GM19463 (cell line): ENCODE measurements at regions not wholly inside any gene's neighbourhood (a gene's known extent, or its start where the extent isn't known, plus 50 kb on each side); places are given as distances from the start of the nearest gene placed in this dataset.
"Not testable (repeated sequence)": the region's sequence is repeated elsewhere in the genome, so short reads cannot be mapped to it uniquely, and the experiment has no call there.

Experiments used
- ATAC-seq: cut with Tn5 transposase; IDR thresholded peaks from one replicate; pipeline ENCODE4 v1.9.1; 2021; ENCODE audit warnings: mild to moderate bottlenecking, moderate library complexity; ENCODE audit not compliant: unreplicated experiment

DNA sequence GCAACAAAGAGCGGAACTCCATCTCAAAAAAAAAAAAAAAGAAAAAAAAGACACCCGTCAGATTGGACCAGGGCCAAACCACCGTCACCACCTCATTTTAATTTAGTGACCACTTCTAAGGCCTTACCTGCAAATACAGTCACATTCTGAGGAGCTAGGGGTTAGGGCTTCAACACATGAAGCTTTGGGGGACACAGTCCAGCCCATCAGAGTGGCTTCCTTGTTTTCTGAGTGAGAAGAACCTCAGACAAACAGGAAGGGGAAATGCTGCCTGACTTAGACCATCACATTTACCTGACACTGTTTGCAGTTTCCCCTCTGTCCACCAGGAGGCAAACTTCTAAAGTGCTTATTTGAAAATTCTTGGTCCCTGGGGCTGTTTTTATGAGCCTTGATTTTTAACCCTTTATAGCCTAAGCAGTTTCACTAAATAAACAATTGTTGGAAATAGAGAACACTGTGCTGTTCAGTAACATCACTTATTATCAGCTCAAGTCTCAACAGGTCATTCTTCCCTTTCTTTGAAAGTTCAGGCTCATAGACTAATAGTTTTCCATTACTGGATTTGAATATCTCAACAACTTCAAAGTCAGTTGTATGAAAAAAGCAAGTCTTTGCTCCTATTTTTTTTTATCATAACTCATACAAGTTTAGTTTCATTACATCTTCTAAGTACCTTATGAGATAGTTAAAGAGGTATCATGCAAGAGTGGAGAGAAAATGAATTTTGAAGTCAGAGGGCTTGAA lies 74.9 kb upstream of the WASF3 start:
- ATAC-seq, result peak; percentile 54

- no peak for ATAC-seq
Measured at GRCh38 chr13:26483546-26483945, 73.9 kb upstream of the WASF3 start.

DNA sequence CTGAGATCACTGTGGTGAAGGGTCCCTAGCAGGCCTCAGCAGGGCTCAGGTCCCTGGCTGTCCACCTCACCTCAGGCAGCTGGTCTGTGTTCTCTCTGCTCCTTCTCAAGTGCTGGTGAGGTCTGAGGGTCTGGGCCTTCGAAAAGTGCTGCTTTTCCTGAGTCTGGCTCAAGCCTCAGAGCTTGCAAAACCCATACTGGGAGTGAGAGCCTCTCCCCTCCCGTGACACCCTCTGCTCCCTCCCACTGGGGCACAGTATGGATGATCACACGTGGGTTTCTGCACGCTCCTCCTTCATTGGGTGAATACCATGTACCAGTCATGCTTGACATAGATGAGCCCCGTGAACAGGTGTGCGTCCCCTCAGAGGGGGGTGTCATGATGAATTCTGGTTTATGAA lies 73.3 kb upstream of the WASF3 start:
- no peak for ATAC-seq

DNA sequence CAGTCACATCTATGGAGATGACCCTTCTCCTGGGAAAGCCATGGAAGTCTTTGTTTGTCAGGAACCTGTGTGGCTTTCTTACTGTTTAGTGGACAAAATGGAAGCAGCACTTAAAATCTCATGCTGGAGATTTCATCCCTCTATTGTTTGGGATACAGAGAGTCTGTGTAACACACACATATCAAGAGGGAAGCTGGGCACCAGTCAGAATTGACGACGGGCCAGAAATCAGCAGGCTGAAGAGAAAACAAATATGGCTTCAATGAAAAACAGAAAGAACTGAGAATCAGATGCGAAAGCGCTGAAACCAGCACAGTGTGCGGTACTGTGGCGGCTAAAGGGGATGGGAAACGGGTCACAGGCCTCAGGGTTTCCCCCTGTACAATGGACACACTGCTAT lies 72.2 kb upstream of the WASF3 start:
- no peak for ATAC-seq

GRCh38 chr13:26485786-26486185 lies 71.7 kb upstream of the WASF3 start:
- ATAC-seq, result no peak

- ATAC-seq, result no peak
Measured at GRCh38 chr13:26486550-26486949, 70.9 kb upstream of the WASF3 start.

GRCh38 chr13:26487781-26488180 lies 69.7 kb upstream of the WASF3 start:
- no peak for ATAC-seq

DNA sequence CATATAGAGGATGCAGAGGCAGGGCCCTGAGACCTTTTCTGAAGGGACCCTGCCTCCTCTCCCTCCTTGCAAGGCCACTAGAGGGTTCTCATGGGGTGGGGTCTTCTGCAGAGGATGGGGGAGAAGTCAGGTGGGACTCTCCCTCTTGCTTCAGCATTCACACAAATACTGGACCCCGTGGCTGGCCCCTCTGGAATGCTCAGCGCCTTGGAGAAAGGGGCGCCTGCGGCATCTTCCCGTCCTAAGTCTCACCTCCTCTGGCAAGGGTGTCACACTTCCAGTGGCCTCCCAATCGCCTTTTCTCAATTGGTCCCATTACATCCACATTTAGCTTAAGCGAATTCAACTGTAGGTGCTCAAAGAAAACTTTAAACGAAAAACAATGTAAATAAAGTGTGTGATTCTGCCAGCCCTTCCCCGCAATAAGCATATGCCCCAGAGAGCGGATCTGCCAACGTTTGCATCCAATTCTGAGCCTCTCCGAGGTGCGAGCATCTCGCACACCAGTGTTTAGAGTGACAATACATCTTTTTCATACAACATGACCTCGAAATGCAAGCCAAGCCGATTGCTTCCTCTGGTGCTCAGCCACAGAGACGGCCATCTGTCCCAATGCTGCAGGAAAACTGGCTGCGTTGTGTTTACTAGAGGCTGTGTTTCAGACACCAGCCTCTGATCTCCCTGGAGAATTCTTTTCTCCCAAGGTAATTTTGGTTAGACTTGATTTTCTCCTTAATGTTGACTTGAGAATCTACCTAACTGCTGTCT lies 69.1 kb upstream of the WASF3 start:
- no peak for ATAC-seq

DNA sequence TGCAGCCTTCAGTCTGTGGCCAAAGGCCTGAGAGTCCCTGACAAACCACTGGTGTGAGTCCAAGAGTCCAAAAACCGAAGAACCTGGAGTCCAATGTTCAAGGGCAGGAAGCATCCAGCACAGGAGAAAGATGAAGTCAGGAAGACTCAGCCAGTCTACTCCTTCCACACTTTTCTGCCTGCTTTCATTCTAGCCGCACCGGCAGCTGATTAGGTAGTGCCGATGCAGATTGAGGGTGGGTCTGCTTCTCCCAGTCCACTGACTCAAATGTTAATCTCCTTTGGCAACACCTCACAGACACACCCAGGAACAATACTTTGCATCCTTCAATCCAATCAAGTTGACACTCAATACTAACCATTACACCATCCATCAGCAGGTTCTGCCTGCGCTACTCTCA lies 65.2 kb upstream of the WASF3 start:
- not testable (repeated sequence) for ATAC-seq

DNA sequence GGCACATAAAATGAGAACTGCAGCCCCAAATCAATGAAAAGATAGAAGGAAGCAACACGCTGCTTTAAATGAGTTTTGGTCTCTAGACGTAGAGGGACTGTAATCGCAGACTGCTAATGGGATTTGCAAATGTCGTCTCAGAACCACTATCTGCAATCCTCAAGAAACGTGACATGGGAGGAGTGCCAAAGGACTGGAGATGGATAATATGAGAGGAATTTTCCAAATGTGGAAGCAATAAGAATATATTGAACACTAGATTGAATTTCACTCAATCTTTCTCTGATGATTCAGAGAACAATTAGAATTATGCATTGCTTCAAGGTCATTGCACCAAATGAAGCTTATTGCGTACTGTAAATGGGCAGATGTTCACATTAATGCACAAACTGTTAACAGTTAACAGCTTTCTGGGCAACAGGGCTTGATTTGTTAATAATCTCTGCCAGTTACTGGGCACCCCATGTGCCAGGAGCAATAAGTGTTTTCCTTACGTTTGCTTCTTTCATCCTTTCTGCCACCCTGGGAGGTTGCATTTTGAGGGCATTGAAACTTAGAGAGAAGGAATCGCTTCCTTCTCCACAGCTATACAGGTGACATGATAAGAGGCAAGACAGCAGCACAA lies 62.8 kb upstream of the WASF3 start:
- ATAC-seq, result no peak

- ATAC-seq, result no peak
Measured at GRCh38 chr13:26495750-26496149, 61.7 kb upstream of the WASF3 start.

DNA sequence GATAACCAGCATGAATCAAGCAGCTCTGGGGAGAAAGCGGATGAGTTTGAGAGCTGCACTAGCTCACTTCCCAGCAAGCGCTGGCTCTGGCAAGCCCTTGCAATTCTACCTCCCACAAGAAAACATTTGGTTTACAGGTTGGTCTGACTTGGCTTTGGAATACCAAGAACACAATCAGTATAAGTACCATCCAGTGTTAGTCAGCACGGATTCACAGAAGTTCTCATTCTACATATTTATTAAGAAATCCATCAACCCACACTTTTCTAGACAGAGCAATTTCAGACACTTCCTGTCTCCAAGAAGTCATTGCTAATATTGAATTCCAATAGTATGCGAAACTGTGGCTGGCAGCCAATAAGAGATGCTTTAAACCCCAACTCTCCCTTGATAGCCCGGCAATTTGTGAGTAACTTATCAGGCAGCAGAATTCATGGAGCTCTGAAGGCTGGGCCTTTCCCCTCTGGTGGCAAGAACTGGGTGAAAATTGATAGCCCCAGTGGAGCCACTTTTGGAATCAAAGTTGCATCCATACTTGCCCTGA lies 59.4 kb upstream of the WASF3 start:
- no peak for ATAC-seq

GRCh38 chr13:26498656-26499601 lies 58.6 kb upstream of the WASF3 start:
- ATAC-seq, result no peak

DNA sequence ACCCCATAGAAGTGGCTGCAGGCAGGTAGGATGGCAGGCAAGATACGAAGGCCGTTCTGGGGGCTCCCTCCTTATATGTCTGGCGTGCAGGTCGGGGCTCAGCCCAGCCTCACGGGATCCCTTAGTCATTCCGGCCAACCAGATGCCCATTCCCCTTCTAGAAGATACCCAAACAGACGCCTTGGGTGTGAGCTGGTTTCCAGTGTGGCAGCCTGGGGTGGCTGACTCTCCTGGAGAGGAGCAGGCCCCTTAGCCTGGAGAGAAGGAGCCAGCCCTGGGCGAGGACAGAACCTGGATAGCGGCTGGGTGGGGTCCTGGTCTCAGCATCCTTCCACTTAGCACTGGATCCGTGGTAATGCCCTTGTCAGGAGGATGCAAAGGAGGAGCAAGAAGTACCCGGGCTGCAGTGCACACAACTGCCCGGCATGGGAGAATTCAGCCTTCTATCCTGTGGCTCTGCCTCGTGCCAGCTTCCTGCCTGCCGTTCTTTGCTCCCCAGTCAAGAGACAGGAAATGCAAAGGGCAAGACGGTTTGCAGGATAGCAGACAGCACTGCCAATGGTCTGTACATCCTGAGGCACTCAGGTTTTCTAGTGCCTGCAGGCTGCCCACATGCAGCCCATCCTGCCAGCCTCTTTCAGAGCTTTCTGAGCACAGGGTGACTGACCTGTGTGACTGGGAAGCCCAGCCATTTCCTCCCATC lies 56.7 kb upstream of the WASF3 start:
- ATAC-seq, result no peak

GRCh38 chr13:26501641-26502040 lies 55.8 kb upstream of the WASF3 start:
- no peak for ATAC-seq

- no peak for ATAC-seq
Measured at GRCh38 chr13:26502826-26503225, 54.7 kb upstream of the WASF3 start.

DNA sequence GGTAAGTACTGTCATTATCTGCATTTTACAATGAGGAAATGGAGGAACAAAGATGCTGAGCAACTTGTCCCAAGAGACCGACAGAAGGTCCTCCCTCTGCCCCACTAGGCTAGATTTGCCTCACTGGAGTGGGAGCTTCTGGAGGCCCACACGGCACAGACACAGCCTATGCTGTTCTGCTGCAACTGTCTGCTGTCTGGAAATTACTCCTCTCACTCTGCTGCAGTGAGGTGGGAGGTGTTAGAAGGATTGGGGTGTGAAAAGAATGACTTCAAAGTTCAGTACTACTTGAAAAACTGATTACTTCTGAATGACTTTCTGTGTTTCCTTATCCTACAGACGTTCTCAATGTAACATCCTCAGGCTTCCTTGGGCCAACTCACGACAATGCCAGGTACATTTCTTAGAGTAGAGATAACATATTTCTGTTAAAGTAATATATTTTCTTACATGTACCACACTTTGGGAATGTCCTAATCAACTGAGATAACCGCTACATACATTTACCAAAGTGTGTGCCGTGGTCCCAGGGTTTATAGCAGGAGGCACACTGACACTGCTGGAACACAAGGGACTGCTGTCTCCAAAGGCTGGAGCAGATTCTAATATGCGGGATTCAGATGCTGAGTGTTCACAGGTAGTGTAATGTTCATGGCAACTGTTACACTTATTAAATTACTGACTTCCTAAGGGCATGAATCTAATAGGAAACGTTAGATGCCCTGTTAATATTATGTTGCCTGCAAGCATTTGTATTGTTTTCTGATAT lies 53.5 kb upstream of the WASF3 start:
- ATAC-seq, result no peak
